GM23248 (cell line): ENCODE measurements at regions not wholly inside any gene's neighbourhood (a gene's known extent, or its start where the extent isn't known, plus 50 kb on each side); places are given as distances from the start of the nearest gene placed in this dataset.

Experiments used
- DNase-seq: peaks from one replicate; pipeline ENCODE4 v3.0.0-alpha.2; 2015
- H2AFZ ChIP-seq: fragments of 200-600 bp; sonication (generic); 2 replicates; pipeline ENCODE4 v1.6.1; 2016; ENCODE audit warnings: antibody characterized with exemption
- H3F3A ChIP-seq: fragments of 200-600 bp; sonication (generic); 2 replicates; pipeline ENCODE4 v1.6.1; 2016; ENCODE audit warnings: mild to moderate bottlenecking, antibody characterized with exemption, mixed run types; ENCODE audit not compliant: insufficient read depth
- H3K27ac ChIP-seq: fragments of 200-600 bp; sonication (generic); 2 replicates; pipeline ENCODE4 v1.5.1; 2016; ENCODE audit warnings: mild to moderate bottlenecking
- H3K27me3 ChIP-seq: fragments of 200-600 bp; sonication (generic); replicated peaks from 2 replicates; pipeline ENCODE4 v1.6.1; 2016; ENCODE audit warnings: mild to moderate bottlenecking; ENCODE audit not compliant: insufficient read depth
- H3K36me3 ChIP-seq: fragments of 200-600 bp; sonication (generic); 2 replicates; pipeline ENCODE4 v1.6.1; 2016; ENCODE audit warnings: low read depth, mild to moderate bottlenecking
- H3K4me1 ChIP-seq: fragments of 200-600 bp; sonication (generic); 2 replicates; pipeline ENCODE4 v1.6.1; 2016; ENCODE audit warnings: mild to moderate bottlenecking; ENCODE audit not compliant: insufficient read depth
- H3K4me2 ChIP-seq: fragments of 200-600 bp; sonication (generic); one replicate; pipeline ENCODE4 v1.6.1; 2016; ENCODE audit warnings: mild to moderate bottlenecking; ENCODE audit not compliant: unreplicated experiment
- H3K4me3 ChIP-seq: fragments of 200-600 bp; sonication (generic); 2 replicates; pipeline ENCODE4 v1.5.1; 2016; ENCODE audit warnings: mild to moderate bottlenecking
- H3K79me2 ChIP-seq: fragments of 200-600 bp; sonication (generic); 2 replicates; pipeline ENCODE4 v1.6.1; 2016; ENCODE audit warnings: mild to moderate bottlenecking; ENCODE audit not compliant: insufficient read depth
- H3K9ac ChIP-seq: fragments of 200-600 bp; sonication (generic); 2 replicates; pipeline ENCODE4 v1.6.1; 2016; ENCODE audit warnings: mild to moderate bottlenecking
- H3K9me2 ChIP-seq: fragments of 200-600 bp; sonication (generic); 2 replicates; pipeline ENCODE4 v1.6.1; 2016; ENCODE audit warnings: mixed run types, mild to moderate bottlenecking, moderate library complexity; ENCODE audit not compliant: insufficient read depth
- H3K9me3 ChIP-seq: fragments of 200-600 bp; sonication (generic); one replicate; pipeline ENCODE4 v1.6.1; 2017; ENCODE audit warnings: low read depth
- H4K20me1 ChIP-seq: fragments of 200-600 bp; sonication (generic); 2 replicates; pipeline ENCODE4 v1.6.0; 2016; ENCODE audit not compliant: insufficient read depth
- EZH2 ChIP-seq: fragments of 200-600 bp; sonication (generic); IDR thresholded peaks from 2 replicates; pipeline ENCODE4 v1.6.1; 2018; ENCODE audit warnings: antibody characterized with exemption, mild to moderate bottlenecking; ENCODE audit not compliant: insufficient read depth, poor library complexity, severe bottlenecking
- EZH2phosphoT487 ChIP-seq: fragments of 200-600 bp; sonication (generic); IDR thresholded peaks from 2 replicates; pipeline ENCODE4 v1.6.1; 2018; ENCODE audit warnings: antibody characterized with exemption, moderate library complexity, mild to moderate bottlenecking, low read depth; ENCODE audit not compliant: insufficient read depth
- WGBS, 2 experiments: methylation state at CpG; one replicate each; pipeline ENCODE4 v1.1.6; 2015 to 2017; ENCODE audit warnings: low lambda C conversion rate in 2 of 2, low coverage in 1 of 2; ENCODE audit errors: missing lambda C conversion rate in 2 of 2; 5-methylcytosine and 5-hydroxymethylcytosine counted together
- in situ Hi-C: fragments of 300-500 bp; cut with MboI; formaldehyde crosslinking; loops from 2 replicates; pipeline ENCODE4 v1.15.0; 2020

GRCh38 chr20:21033817-21034216 lies 72.3 kb downstream of the LINC00237 start:
- Histone ChIP-seq H2AFZ (no peak overlapping the region), H3K9me2 (no peaks in the 10 kb centered on the region), H3K27me3 (no peaks in the 10 kb centered on the region), H3K9ac (no peak overlapping the region), H3K27ac (no peak overlapping the region), H3F3A (no peaks in the 10 kb centered on the region), H3K4me1 (no peaks in the 10 kb centered on the region), H3K79me2 (no peaks in the 10 kb centered on the region), H3K4me3 (no peak overlapping the region), H3K4me2 (no peak overlapping the region), H4K20me1 (no peaks in the 10 kb centered on the region), H3K9me3 (no peaks in the 10 kb centered on the region), H3K36me3 (no peaks in the 10 kb centered on the region)
- in situ Hi-C loops, result loop anchor here (10.0 kb wide), 1 partner anchor 61 kb away; no protein-coding TSS in a partner anchor
- DNase-seq, result no peak
- WGBS, 2 experiments, result 51 to 65% methylated on average over 9 of the region's 9 CpGs
- TF ChIP-seq EZH2phosphoT487 (no peak), EZH2 (no peak)

GRCh38 chr20:21031666-21032065 lies 74.5 kb downstream of the LINC00237 start:
- H2AFZ ChIP-seq, result no peak overlapping the region
- TF ChIP-seq EZH2 (no peak), EZH2phosphoT487 (no peak)
- H3K4me1 ChIP-seq, result no peaks in the 10 kb centered on the region
- H3K27ac ChIP-seq, result no peak overlapping the region
- H3K9ac ChIP-seq, result no peak overlapping the region
- H4K20me1 ChIP-seq, result no peaks in the 10 kb centered on the region
- no peak for DNase-seq
- H3F3A ChIP-seq, result no peaks in the 10 kb centered on the region
- H3K79me2 ChIP-seq, result no peaks in the 10 kb centered on the region
- no peaks in the 10 kb centered on the region for H3K36me3 ChIP-seq
- H3K27me3 ChIP-seq, result no peaks in the 10 kb centered on the region
- no peak overlapping the region for H3K4me2 ChIP-seq
- no peaks in the 10 kb centered on the region for H3K9me2 ChIP-seq
- H3K9me3 ChIP-seq, result no peaks in the 10 kb centered on the region
- WGBS, 2 experiments, result 3 to 4% methylated on average over 1 of the region's 1 CpG
- in situ Hi-C loops, result loop anchor here (10.0 kb wide), 1 partner anchor 63 kb away; no protein-coding TSS in a partner anchor
- no peak overlapping the region for H3K4me3 ChIP-seq

- no peak overlapping the region for H3K4me3 ChIP-seq
- H3K9ac ChIP-seq, result no peak overlapping the region
- H3F3A ChIP-seq, result no peaks in the 10 kb centered on the region
- H3K27ac ChIP-seq, result no peak overlapping the region
- 27 to 29% methylated on average over 3 of the region's 3 CpGs for WGBS, 2 experiments
- TF ChIP-seq EZH2phosphoT487, result no peak
- TF ChIP-seq EZH2, result no peak
- H3K9me2 ChIP-seq, result no peaks in the 10 kb centered on the region
- in situ Hi-C loops, result no loop called here
- H2AFZ ChIP-seq, result no peak overlapping the region
- no peak overlapping the region for H3K4me2 ChIP-seq
- H3K9me3 ChIP-seq, result no peaks in the 10 kb centered on the region
- no peaks in the 10 kb centered on the region for H3K4me1 ChIP-seq
- H3K79me2 ChIP-seq, result no peaks in the 10 kb centered on the region
- no peaks in the 10 kb centered on the region for H3K27me3 ChIP-seq
- no peaks in the 10 kb centered on the region for H4K20me1 ChIP-seq
- no peak for DNase-seq
- no peaks in the 10 kb centered on the region for H3K36me3 ChIP-seq
Measured at GRCh38 chr20:21029341-21029740, 76.8 kb downstream of the LINC00237 start.

- DNase-seq, result no peak
- no peak overlapping the region for H3K4me2 ChIP-seq
- in situ Hi-C loops, result no loop called here
- H3K36me3 ChIP-seq, result no peaks in the 10 kb centered on the region
- no peaks in the 10 kb centered on the region for H3K79me2 ChIP-seq
- H3K4me3 ChIP-seq, result no peak overlapping the region
- no peaks in the 10 kb centered on the region for H3K27me3 ChIP-seq
- no peak overlapping the region for H3K27ac ChIP-seq
- no peak overlapping the region for H3K9ac ChIP-seq
- TF ChIP-seq EZH2phosphoT487 (no peak), EZH2 (no peak)
- H2AFZ ChIP-seq, result no peak overlapping the region
- no peaks in the 10 kb centered on the region for H3F3A ChIP-seq
- WGBS, 2 experiments, result 26 to 31% methylated on average over 4 of the region's 4 CpGs
- no peaks in the 10 kb centered on the region for H3K4me1 ChIP-seq
- no peaks in the 10 kb centered on the region for H4K20me1 ChIP-seq
- no peaks in the 10 kb centered on the region for H3K9me2 ChIP-seq
- no peaks in the 10 kb centered on the region for H3K9me3 ChIP-seq
Measured at GRCh38 chr20:21028921-21029320, 77.2 kb downstream of the LINC00237 start.

- H3K4me2 ChIP-seq, result no peak overlapping the region
- no peaks in the 10 kb centered on the region for H3F3A ChIP-seq
- no peaks in the 10 kb centered on the region for H3K36me3 ChIP-seq
- H3K9me3 ChIP-seq, result no peaks in the 10 kb centered on the region
- H3K79me2 ChIP-seq, result no peaks in the 10 kb centered on the region
- in situ Hi-C loops, result no loop called here
- H3K9ac ChIP-seq, result no peak overlapping the region
- H3K27me3 ChIP-seq, result no peaks in the 10 kb centered on the region
- H4K20me1 ChIP-seq, result no peaks in the 10 kb centered on the region
- WGBS, 2 experiments, result 7 to 9% methylated on average over 3 of the region's 3 CpGs
- no peak overlapping the region for H3K27ac ChIP-seq
- no peak overlapping the region for H3K4me3 ChIP-seq
- H3K9me2 ChIP-seq, result no peaks in the 10 kb centered on the region
- no peaks in the 10 kb centered on the region for H3K4me1 ChIP-seq
- TF ChIP-seq EZH2phosphoT487 (no peak), EZH2 (no peak)
- no peak for DNase-seq
- no peak overlapping the region for H2AFZ ChIP-seq
Measured at GRCh38 chr20:21028436-21028835, 77.7 kb downstream of the LINC00237 start.
